NCI-H2196 treated with DMSO at 0.1 percent for 48 hours (cell line): ENCODE measurements at regions not wholly inside any gene's neighbourhood (a gene's known extent, or its start where the extent isn't known, plus 50 kb on each side); places are given as distances from the start of the nearest gene placed in this dataset.

Source experiments
- DNase-seq: peaks from one replicate; lab custom pipeline; 2025; ENCODE audit not compliant: unreplicated experiment; lab: John Stamatoyannopoulos, UW

DNA sequence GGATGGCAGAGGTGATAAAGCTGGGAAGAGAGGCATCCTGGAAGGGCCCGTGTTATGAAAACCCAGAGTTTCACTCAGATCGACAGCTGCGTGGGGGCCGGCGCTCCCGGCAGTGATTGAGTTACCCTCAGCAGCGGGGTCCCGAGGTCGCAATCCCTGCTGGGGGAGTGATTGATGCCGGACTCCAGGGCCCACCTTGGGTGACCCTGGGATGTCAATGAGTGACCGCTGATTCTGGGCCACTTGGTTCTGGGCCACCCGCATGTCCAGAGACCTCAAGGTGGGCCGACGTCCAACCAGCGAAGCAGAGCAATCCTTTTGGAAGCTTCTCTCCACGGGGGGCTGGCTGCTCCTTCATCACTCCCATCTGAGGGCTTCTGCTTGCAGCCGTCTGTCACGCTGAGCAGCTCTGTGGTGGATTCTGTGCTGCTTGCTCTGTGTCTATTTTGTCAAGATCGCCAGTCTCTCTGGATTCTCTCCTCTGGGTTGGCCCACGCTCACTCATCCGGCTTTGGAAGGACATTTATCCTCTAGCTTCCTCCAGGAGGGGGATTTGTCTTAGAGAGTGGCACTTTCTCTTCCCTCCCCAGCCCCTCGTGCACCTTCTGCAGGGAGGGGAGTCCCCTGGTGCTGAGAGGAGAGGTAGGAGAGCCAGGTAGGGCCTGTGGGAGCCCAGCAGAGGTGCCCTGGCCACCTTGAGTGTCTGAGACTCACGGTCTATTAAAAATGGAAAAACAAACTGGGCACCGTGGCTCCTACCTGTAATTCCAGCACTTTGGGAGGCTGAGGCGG, 110.9 kb upstream of the C1orf174 start:
- no peak for DNase-seq

DNA sequence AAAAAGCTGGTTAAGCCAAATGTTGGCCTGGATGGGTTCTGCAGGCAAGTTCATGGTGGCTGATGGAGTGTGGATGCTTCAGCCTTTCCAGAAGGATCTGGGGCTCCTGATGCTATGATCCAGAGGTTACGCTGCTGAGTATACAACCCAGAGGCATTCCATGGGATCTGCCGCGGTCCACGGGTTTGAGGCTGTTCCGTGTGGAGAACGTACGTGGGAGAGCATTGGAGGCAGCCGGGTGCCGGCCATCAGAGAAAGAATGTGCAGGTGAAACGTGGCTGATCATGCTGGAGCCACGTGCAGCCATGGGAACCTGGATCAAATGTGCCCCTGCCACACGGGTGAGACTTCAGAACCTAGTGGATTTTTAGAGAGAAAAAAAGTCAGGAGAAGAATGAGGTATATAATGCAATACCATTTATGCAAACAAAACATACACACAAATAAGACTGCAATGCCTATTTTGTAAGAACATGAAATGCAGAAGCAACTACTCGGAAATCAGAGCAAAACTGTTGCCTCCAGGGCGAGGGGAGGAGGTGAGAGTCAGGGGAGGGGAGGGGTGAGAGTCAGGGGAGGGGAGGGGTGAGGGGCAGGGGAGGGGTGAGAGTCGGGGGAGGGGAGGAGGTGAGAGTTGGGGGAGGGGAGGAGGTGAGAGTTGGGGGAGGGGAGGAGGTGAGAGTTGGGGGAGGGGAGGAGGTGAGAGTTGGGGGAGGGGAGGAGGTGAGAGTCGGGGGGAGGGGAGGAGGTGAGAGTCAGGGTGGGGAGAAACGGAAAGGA, 116.5 kb upstream of the C1orf174 start:
- no peak for DNase-seq

DNA sequence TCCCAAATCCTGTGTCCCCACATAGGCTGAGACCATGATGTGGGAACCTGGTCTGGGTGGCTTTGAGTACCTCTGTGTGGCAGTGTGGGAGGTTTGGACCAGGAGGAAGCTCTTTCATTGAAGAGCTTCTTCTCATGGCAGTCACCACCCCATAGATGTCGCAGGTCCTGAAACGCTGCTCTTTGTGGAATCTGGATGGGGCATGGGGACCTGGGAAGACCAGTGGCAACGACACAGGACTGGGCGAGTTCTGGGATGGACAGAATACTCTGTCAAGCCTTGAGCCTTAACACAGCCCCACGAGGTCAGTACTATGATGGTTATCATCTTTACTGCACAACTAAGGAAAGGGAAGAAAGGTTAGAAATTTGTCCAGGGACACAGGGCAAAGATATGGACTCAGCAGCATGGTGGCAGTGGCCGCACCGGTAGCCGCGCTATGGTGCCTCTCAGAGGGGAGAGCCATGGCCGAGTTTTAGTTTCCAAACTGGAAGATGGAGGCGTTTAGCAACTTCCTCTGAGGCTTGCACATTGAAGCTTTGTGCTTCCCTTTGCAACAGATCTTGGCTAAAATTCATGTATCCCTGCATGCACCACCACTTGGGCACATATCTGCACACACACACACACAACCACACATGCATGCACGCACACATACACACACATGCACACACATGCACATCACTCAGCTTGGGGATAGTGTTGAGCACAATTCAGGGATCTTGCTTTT, 117.7 kb upstream of the C1orf174 start:
- DNase-seq: no peak

DNA sequence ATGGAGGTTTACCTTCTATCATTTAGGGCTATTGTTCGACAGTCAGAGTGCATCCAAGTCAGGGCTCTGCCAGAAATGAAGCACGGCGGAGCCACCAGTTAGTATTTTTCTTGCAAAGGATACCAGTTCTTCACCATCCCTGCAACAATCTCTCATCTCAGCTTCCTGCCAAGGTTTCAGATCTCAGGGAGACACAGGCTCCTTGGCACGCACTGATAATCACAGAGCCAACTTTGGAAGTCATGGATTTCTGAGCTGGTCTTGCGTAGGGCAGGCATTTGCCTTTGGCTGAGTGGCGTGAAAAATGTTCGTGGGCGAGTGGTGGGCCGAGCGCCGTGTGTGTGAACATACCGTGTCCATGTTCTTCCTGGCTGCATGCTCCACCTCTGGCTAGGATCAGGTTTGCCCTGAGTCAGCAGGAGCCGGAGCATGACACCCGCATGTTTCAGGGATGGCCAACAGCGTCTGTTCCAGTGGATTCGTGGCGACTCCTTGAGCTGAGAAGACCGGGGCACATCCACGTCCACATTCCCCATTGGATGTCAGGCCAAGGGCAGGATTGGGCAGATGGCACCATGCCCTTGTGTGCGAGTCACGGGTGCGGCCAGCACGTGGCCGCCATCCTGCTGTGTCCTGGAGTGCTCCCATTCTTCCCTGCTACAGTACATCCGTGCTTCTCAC, 118.5 kb upstream of the C1orf174 start:
- DNase-seq: no peak

DNA sequence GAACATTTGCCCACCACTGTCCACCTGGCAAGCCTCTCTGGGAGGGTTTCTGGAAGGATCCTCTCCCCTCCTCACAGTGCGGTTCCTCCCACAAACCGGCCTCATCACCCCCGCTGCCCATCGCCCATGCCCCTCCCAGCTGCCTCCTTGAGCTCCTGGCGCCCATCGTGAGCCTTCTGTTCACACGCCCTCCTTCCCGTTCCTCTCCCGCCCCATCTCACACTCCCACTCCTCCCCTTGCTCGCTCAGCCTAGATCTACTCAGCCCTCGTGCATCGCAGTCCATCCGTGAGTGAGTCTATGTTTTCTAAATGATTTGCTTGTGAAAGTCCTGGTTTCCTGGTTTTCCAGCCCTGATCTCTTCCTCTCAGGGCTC, 119.1 kb upstream of the C1orf174 start:
- DNase-seq: no peak

GRCh38 chr1:4019606-4020331, 119.7 kb upstream of the C1orf174 start:
- no peak for DNase-seq

GRCh38 chr1:4020449-4020848, 120.4 kb upstream of the C1orf174 start:
- DNase-seq: no peak

DNA sequence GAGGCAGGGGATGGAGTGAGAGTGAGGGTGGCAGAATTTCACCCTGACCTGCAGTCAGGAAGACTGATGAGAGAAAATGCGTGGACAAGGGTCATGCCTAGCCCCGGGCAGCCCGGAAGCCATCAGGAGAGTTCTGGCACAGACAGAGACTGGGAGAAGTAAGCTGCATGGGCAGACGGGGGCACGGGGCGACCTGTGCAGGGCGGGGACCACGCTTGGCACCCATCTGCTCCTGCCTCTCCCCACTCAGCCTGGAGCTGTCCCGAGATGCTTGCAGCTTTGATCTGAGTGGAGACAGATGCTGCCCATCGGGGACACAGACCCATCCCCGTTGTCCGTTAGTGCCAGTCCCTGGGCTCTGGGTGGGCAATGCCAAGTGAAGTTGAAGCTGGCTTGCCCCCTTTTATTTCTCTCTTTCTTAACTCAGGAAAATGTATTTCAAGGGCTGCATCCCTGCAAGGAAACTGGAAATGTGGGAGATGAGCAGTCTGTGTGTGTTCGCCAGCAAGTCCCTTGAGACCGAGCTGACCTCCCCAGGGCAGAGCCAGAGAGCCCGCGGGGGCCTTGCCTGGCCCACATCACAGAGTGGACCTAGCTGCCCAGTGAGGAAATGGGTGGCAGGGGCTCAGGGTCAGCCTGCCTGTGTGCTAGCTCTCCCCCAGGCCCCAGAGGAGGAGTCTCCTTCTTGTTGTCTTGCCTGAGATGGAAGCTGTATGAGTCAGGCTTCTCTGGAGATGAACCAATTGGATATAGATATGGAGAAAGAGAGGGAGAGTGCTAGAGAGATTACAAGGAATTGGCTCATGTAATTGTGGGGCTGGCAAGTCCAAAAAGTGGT, 121.3 kb upstream of the C1orf174 start:
- DNase-seq: no peak

- DNase-seq: no peak
Measured at GRCh38 chr1:4021974-4022268, 121.8 kb upstream of the C1orf174 start.

DNA sequence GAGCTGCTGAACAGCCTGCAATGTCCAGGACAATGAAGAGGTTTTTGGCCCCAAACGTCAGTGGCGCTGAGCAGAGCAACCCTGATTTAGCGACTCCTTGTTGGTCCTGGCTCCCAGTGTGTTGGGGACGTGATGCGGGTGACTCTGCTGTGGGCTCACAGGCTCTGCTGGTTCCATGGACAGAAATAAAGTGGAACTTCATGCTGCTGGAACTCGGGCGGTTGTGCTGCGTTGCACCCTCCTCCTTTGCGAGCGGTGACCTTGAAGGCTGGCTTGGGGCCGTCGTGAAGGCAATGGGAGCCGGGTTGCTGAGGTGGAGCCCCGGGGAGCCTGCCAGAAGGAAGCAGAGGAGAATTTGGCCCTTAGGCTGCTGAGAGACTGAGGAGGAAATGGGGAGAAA, 122.6 kb upstream of the C1orf174 start:
- DNase-seq: no peak

DNA sequence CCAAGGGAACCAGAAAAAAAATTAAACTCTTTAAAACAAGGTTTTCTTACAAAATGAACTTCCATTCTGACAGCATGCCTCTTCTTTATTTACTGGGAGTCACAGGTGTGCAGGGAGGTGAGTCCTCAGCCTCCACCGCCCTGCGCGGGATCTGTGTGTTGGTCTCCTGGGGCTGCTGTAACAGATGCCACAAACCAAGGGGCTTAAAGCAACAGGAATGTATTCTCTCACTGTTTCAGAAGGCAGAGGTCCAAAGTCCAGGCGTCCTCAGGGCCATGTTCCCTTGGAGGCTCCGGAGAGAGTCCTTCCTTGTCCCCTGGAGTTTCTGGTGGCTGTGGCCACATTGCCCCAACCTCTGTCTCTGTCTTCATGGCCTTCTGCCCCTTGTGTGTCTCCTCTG, 123.6 kb upstream of the C1orf174 start:
- DNase-seq: no peak

- DNase-seq: no peak
Measured at GRCh38 chr1:4024811-4025210, 124.7 kb upstream of the C1orf174 start.

- no peak for DNase-seq
Measured at GRCh38 chr1:4025752-4026151, 125.7 kb upstream of the C1orf174 start.

DNA sequence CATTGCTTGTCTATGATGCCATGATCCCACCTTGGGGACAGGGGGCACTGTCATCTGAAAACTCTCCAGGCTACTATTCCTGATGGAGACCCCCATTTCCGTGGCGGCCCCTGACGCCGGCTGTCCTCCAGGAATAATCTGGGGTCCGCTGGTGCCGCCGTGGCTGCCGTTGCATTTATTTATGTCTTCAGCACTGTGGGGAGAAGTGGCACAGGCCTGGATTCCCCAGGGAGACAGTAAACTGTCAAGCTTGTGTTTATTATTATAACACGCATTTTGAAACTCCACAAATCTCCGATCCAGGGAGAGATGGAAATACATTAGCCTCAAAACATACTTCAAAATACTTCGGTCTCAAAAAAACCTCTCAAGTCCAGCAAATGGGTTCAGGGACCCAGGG, 126.9 kb upstream of the C1orf174 start:
- no peak for DNase-seq

DNA sequence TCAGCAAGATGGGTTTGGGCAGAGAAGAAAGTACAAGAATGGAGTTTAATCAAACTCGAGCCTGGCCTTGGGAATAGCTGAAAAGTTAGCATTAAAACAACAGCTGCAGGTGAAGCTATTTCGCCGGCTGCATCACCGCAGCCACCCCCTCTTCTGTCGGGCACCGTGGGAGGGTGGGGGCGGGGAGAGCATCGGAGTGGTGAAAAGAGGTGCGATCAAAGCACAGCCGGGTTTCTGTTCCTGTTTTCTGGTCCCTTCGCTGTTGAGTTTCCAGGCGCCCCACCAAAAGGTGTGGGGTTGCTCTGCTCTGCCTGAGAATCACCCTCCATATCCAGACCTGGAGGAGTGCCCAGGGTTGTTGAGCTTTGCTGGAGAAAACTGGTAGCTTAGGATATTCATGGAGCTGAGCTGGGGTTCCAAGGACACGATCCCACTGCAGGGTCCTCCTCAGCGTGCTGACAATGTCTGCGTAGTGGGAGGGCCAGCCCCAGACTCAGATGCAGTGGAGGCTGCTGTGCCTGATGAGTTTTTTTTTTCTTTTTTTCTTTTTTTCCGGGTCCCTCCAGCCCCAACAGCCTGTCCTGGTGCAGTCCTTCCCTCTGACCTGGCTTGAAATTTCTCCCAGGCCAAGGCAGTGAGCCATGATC, 127.5 kb upstream of the C1orf174 start:
- DNase-seq: no peak

GRCh38 chr1:4028139-4028501, 128.0 kb upstream of the C1orf174 start:
- no peak for DNase-seq

DNA sequence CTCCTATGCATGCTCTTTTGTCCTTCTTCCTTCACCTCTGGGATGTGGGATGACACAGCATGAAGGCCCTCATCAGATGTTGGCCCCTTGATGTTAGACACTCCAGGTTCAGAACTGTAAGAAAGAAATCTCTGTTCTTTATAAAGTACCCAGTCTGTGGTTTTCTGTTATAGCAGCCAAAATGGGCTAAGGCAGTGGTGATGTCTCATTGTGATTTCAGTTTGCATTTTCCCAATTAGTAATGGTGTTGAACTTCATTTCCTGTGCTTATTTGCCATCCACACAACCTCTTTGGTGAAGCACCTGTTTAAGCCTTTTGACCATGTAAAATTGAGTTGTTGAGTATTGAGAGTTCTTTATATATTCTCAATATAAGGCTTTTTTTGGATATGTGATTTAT, 129.3 kb upstream of the C1orf174 start:
- no peak for DNase-seq

DNA sequence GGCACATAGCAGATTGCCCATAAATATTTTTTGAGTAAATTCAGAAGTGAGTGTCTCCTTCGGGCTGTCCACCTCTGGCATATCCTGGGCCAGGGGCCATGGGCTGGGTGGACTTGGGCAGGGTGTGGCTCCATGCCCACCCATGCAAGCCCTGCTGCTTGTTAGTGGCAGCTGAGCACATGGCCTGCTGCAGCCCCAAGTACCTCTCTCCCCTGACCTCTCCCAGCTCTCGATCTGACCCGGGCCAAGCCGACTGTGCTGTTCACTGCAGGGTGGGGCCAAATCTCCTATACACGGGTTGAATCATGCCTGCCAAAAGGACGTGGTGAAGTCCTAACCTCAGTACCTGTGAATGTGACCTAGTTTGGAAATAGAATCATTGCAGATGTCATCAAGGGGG, 132.5 kb upstream of the C1orf174 start:
- DNase-seq: no peak

GRCh38 chr1:4033129-4033676, 133.1 kb upstream of the C1orf174 start:
- DNase-seq: no peak
